DND-41 (cell line): ENCODE measurements at regions not wholly inside any gene's neighbourhood (a gene's known extent, or its start where the extent isn't known, plus 50 kb on each side); places are given as distances from the start of the nearest gene placed in this dataset.

Source experiments
- ATAC-seq: fragments of 200-7000 bp; cut with Tn5 transposase; 3 replicates; pipeline ENCODE4 v1.9.1; 2021; ENCODE audit warnings: low read depth; ENCODE audit not compliant: insufficient read depth
- DNase-seq: peaks from one replicate; pipeline ENCODE4 v3.0.0-alpha.2; 2020
- H2AFZ ChIP-seq: 2 replicates; pipeline ENCODE4 v1.6.0; 2012; ENCODE audit warnings: low read depth, low read length
- H3K27ac ChIP-seq: 2 replicates; pipeline ENCODE4 v1.5.1; 2012; ENCODE audit warnings: low read length, inconsistent platforms
- H3K27me3 ChIP-seq: fragments of 200-600 bp; sonication (generic); 2 replicates; pipeline ENCODE4 v1.6.0; 2012; ENCODE audit warnings: low read length, mild to moderate bottlenecking, inconsistent platforms; ENCODE audit not compliant: insufficient read depth, poor library complexity
- H3K36me3 ChIP-seq: 2 replicates; pipeline ENCODE4 v1.5.1; 2012; ENCODE audit warnings: low read length, inconsistent platforms; ENCODE audit not compliant: insufficient read depth
- H3K4me1 ChIP-seq: 2 replicates; pipeline ENCODE4 v1.5.1; 2012; ENCODE audit warnings: mild to moderate bottlenecking, low read length; ENCODE audit not compliant: insufficient read depth
- H3K4me2 ChIP-seq: 2 replicates; pipeline ENCODE4 v1.6.0; 2012; ENCODE audit warnings: mild to moderate bottlenecking, moderate library complexity, low read length, inconsistent platforms; ENCODE audit not compliant: insufficient read depth
- H3K4me3 ChIP-seq, 2 experiments: fragments of 200-600 bp in 1 of 2; shearing (Covaris generic) in 1 of 2; 2 replicates each; pipeline ENCODE4 v1.5.1; 2012 to 2016; ENCODE audit warnings: inconsistent platforms in 2 of 2, low read length in 2 of 2, mild to moderate bottlenecking in 2 of 2, low read depth in 1 of 2, moderate library complexity in 1 of 2
- H3K79me2 ChIP-seq: 2 replicates; pipeline ENCODE4 v1.6.0; 2012; ENCODE audit warnings: low read length, inconsistent platforms; ENCODE audit not compliant: insufficient read depth
- H3K9ac ChIP-seq: 2 replicates; pipeline ENCODE4 v1.6.0; 2012; ENCODE audit warnings: low read depth, mild to moderate bottlenecking, inconsistent platforms, low read length, moderate library complexity
- H3K9me3 ChIP-seq: 2 replicates; pipeline ENCODE4 v1.5.1; 2012; ENCODE audit warnings: low read length, moderate library complexity, mild to moderate bottlenecking, inconsistent platforms; ENCODE audit not compliant: insufficient read depth, severe bottlenecking
- H4K20me1 ChIP-seq: 2 replicates; pipeline ENCODE4 v1.6.0; 2012; ENCODE audit warnings: low read length; ENCODE audit not compliant: insufficient read depth
- EZH2 ChIP-seq: IDR thresholded peaks from 3 replicates; pipeline ENCODE4 v1.6.1; 2012; ENCODE audit warnings: borderline replicate concordance, low read depth, mild to moderate bottlenecking, moderate library complexity, low read length, inconsistent platforms; ENCODE audit not compliant: severe bottlenecking
- TF ChIP-seq, protein P1 (sequence below): IDR thresholded peaks from 2 replicates; pipeline ENCODE4 v1.5.1; 2012; ENCODE audit warnings: borderline replicate concordance, low read length, moderate library complexity, mild to moderate bottlenecking; ENCODE audit not compliant: poor library complexity, severe bottlenecking; ENCODE audit errors: extremely low read depth

DNA sequence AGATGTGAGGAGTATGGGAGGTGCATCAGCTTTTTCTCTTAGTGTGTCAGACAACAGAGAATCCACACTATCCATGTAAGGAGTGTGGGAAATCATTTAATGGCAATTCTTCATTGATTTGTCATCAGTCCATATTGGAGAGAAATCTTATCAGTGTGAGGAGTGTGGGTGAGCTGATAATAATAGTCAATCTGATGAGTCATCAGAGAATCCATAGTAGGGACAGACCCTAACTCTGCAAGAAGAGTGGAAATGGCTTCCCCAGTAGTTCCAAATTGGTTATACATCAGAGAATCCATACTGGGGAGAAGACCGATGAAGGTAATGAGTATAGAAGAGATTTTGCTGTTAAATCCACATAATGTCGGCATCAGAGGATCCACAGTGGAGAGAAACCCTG lies 150.5 kb upstream of the THUMPD2 start:
- Histone ChIP-seq H3K79me2 (peaks cover 13% of the 10 kb centered on the region), H3K4me3 (no peak overlapping the region), H2AFZ (no peak overlapping the region), H3K4me2 (no peak overlapping the region), H3K27me3 (no peaks in the 10 kb centered on the region), H3K9me3 (no peaks in the 10 kb centered on the region), H4K20me1 (no peaks in the 10 kb centered on the region), H3K27ac (no peak overlapping the region), H3K4me1 (peaks cover 42% of the 10 kb centered on the region), H3K9ac (no peak overlapping the region), H3K36me3 (peaks cover 37% of the 10 kb centered on the region)
- no peak for DNase-seq
- ATAC-seq, result no peak
- no peak for TF ChIP-seq EZH2
- TF ChIP-seq, protein P1, sequence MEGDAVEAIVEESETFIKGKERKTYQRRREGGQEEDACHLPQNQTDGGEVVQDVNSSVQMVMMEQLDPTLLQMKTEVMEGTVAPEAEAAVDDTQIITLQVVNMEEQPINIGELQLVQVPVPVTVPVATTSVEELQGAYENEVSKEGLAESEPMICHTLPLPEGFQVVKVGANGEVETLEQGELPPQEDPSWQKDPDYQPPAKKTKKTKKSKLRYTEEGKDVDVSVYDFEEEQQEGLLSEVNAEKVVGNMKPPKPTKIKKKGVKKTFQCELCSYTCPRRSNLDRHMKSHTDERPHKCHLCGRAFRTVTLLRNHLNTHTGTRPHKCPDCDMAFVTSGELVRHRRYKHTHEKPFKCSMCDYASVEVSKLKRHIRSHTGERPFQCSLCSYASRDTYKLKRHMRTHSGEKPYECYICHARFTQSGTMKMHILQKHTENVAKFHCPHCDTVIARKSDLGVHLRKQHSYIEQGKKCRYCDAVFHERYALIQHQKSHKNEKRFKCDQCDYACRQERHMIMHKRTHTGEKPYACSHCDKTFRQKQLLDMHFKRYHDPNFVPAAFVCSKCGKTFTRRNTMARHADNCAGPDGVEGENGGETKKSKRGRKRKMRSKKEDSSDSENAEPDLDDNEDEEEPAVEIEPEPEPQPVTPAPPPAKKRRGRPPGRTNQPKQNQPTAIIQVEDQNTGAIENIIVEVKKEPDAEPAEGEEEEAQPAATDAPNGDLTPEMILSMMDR, result no peak

GRCh38 chr2:39925312-39925711 lies 146.3 kb upstream of the THUMPD2 start:
- no peak overlapping the region for H3K4me2 ChIP-seq
- H3K79me2 ChIP-seq, result peaks cover 35% of the 10 kb centered on the region
- H3K9me3 ChIP-seq, result no peaks in the 10 kb centered on the region
- no peaks in the 10 kb centered on the region for H4K20me1 ChIP-seq
- peaks cover 23% of the 10 kb centered on the region for H3K36me3 ChIP-seq
- TF ChIP-seq, protein P1, result no peak
- no peak for TF ChIP-seq EZH2
- peak overlapping the region; percentile 65 for H3K27ac ChIP-seq
- DNase-seq (no peak), ATAC-seq (no peak)
- no peak overlapping the region for H3K9ac ChIP-seq
- peaks cover 69% of the 10 kb centered on the region for H3K4me1 ChIP-seq
- H3K27me3 ChIP-seq, result no peaks in the 10 kb centered on the region
- no peak overlapping the region for H2AFZ ChIP-seq
- H3K4me3 ChIP-seq, result no peak overlapping the region

GRCh38 chr2:39923455-39923854 lies 144.4 kb upstream of the THUMPD2 start:
- no peak for ATAC-seq
- Histone ChIP-seq H3K9me3 (no peaks in the 10 kb centered on the region), H3K27ac (peak overlapping the region; percentile 98), H4K20me1 (no peaks in the 10 kb centered on the region), H2AFZ (peak overlapping the region; percentile 3), H3K4me1 (peaks cover 86% of the 10 kb centered on the region), H3K79me2 (peaks cover 35% of the 10 kb centered on the region), H3K27me3 (no peaks in the 10 kb centered on the region), H3K4me3 (no peak overlapping the region), H3K9ac (peak overlapping the region; percentile 37), H3K36me3 (peaks cover 8% of the 10 kb centered on the region; the same call in 1 of the 2 replicates), H3K4me2 (peak overlapping the region; percentile 69)
- TF ChIP-seq, protein P1, result no peak
- TF ChIP-seq EZH2, result no peak
- DNase-seq, result peak; percentile 41
